ENCODE measurements at regions not wholly inside any gene's neighbourhood (a gene's known extent, or its start where the extent isn't known, plus 50 kb on each side); places are given as distances from the start of the nearest gene placed in this dataset.
"Not testable (repeated sequence)": the region's sequence is repeated elsewhere in the genome, so short reads cannot be mapped to it uniquely, and the experiment has no call there.

- no peaks in the 10 kb centered on the region for H3K4me1 Mint-ChIP-seq
- H3K36me3 Mint-ChIP-seq = no peaks in the 10 kb centered on the region
- no peak overlapping the region for H3K27ac Mint-ChIP-seq
- no peak overlapping the region for H3K4me3 Mint-ChIP-seq
- DNase-seq = no peak
- H3K9me3 Mint-ChIP-seq = peaks cover 0 to 25% (median 7%) of the 10 kb centered on the region in 6 donors
- H3K27me3 Mint-ChIP-seq (ENCODE audit: low read depth in 3 of 3) = no peaks in the 10 kb centered on the region
Measured at GRCh38 chr4:29722253-29722652, 997.9 kb upstream of the PCDH7 start.

- Mint-ChIP-seq H3K27ac (no peak overlapping the region), H3K4me3 (no peak overlapping the region), H3K36me3 (no peaks in the 10 kb centered on the region), H3K4me1 (no peaks in the 10 kb centered on the region), H3K27me3 (ENCODE audit: low read depth in 3 of 3) (no peaks in the 10 kb centered on the region), H3K9me3 (peaks cover 5 to 25% (median 12%) of the 10 kb centered on the region in 6 donors)
- DNase-seq = no peak
Measured at GRCh38 chr4:29726938-29727337, 993.2 kb upstream of the PCDH7 start.

GRCh38 chr4:29734343-29735213, 985.6 kb upstream of the PCDH7 start:
- H3K36me3 Mint-ChIP-seq = no peaks in the 10 kb centered on the region
- no peak overlapping the region for H3K27ac Mint-ChIP-seq
- peaks cover 8 to 44% (median 16%) of the 10 kb centered on the region in 6 donors for H3K9me3 Mint-ChIP-seq
- H3K4me3 Mint-ChIP-seq = no peak overlapping the region
- no peaks in the 10 kb centered on the region for H3K4me1 Mint-ChIP-seq
- no peak for DNase-seq
- no peaks in the 10 kb centered on the region for H3K27me3 Mint-ChIP-seq (ENCODE audit: low read depth in 3 of 3)

- H3K36me3 Mint-ChIP-seq = no peaks in the 10 kb centered on the region
- no peak overlapping the region for H3K4me3 Mint-ChIP-seq
- H3K9me3 Mint-ChIP-seq = peaks cover 7 to 50% (median 24%) of the 10 kb centered on the region in 6 donors
- peak overlapping the region in 1 of 6 donors; percentile 1 for H3K27ac Mint-ChIP-seq
- no peak for DNase-seq
- H3K27me3 Mint-ChIP-seq (ENCODE audit: low read depth in 3 of 3) = peaks cover 0 to 3% (median 3%) of the 10 kb centered on the region in 3 donors
- H3K4me1 Mint-ChIP-seq = no peaks in the 10 kb centered on the region
Measured at GRCh38 chr4:29756966-29757365, 963.2 kb upstream of the PCDH7 start.

- DNase-seq = no peak
- Mint-ChIP-seq H3K4me3 (no peak overlapping the region), H3K36me3 (no peaks in the 10 kb centered on the region), H3K4me1 (no peaks in the 10 kb centered on the region), H3K27ac (no peak overlapping the region), H3K9me3 (peaks cover 6 to 48% (median 16%) of the 10 kb centered on the region in 6 donors), H3K27me3 (ENCODE audit: low read depth in 3 of 3) (peaks cover 0 to 3% (median 0%) of the 10 kb centered on the region in 3 donors)
Measured at GRCh38 chr4:29762151-29762550, 958.0 kb upstream of the PCDH7 start.

GRCh38 chr4:29770627-29771026, 949.5 kb upstream of the PCDH7 start:
- no peaks in the 10 kb centered on the region for H3K4me1 Mint-ChIP-seq
- peaks cover 0 to 4% (median 0%) of the 10 kb centered on the region in 3 donors for H3K36me3 Mint-ChIP-seq
- H3K27ac Mint-ChIP-seq = no peak overlapping the region
- H3K27me3 Mint-ChIP-seq (ENCODE audit: low read depth in 3 of 3) = no peaks in the 10 kb centered on the region
- peaks cover 5 to 46% (median 29%) of the 10 kb centered on the region in 6 donors for H3K9me3 Mint-ChIP-seq
- no peak for DNase-seq
- H3K4me3 Mint-ChIP-seq = no peak overlapping the region

GRCh38 chr4:29788123-29788522, 932.0 kb upstream of the PCDH7 start:
- not testable (repeated sequence) for H3K36me3 Mint-ChIP-seq; H3K4me3 Mint-ChIP-seq; H3K27me3 Mint-ChIP-seq (ENCODE audit: low read depth in 3 of 3); H3K27ac Mint-ChIP-seq; DNase-seq; H3K4me1 Mint-ChIP-seq
- peaks cover 12 to 56% (median 27%) of the 10 kb centered on the region in 6 donors for H3K9me3 Mint-ChIP-seq

- no peak for DNase-seq
- no peaks in the 10 kb centered on the region for H3K4me1 Mint-ChIP-seq
- peaks cover 0 to under 1% (median 0%) of the 10 kb centered on the region in 3 donors for H3K36me3 Mint-ChIP-seq
- no peak overlapping the region for H3K27ac Mint-ChIP-seq
- no peaks in the 10 kb centered on the region for H3K27me3 Mint-ChIP-seq (ENCODE audit: low read depth in 3 of 3)
- H3K9me3 Mint-ChIP-seq = peaks cover 0 to 54% (median 22%) of the 10 kb centered on the region in 6 donors
- H3K4me3 Mint-ChIP-seq = no peak overlapping the region
Measured at GRCh38 chr4:29805245-29805644, 914.9 kb upstream of the PCDH7 start.

- no peak for DNase-seq
- no peak overlapping the region for H3K4me3 Mint-ChIP-seq
Measured at GRCh38 chr4:29805916-29806480, 914.2 kb upstream of the PCDH7 start.

GRCh38 chr4:29817961-29818360, 902.2 kb upstream of the PCDH7 start:
- no peak for DNase-seq
- Mint-ChIP-seq H3K4me3 (no peak overlapping the region), H3K9me3 (peaks cover 13 to 49% (median 24%) of the 10 kb centered on the region in 6 donors), H3K27ac (no peak overlapping the region), H3K27me3 (ENCODE audit: low read depth in 3 of 3) (peaks cover 0 to 2% (median 0%) of the 10 kb centered on the region in 3 donors), H3K36me3 (peaks cover 0 to 2% (median 0%) of the 10 kb centered on the region in 3 donors), H3K4me1 (no peaks in the 10 kb centered on the region)

More at GRCh38 chr4:29805916-29806480, 914.2 kb upstream of the PCDH7 start:
- Mint-ChIP-seq H3K27ac (no peak overlapping the region), H3K36me3 (no peaks in the 10 kb centered on the region), H3K27me3 (ENCODE audit: low read depth in 3 of 3) (no peaks in the 10 kb centered on the region), H3K4me1 (no peaks in the 10 kb centered on the region), H3K9me3 (peaks cover 0 to 57% (median 26%) of the 10 kb centered on the region in 6 donors)

GRCh38 chr4:29829067-29829466, 891.1 kb upstream of the PCDH7 start:
- no peaks in the 10 kb centered on the region for H3K36me3 Mint-ChIP-seq
- DNase-seq = no peak
- no peak overlapping the region for H3K27ac Mint-ChIP-seq
- H3K4me1 Mint-ChIP-seq = no peaks in the 10 kb centered on the region
- peaks cover 6 to 53% (median 19%) of the 10 kb centered on the region in 6 donors for H3K9me3 Mint-ChIP-seq
- H3K4me3 Mint-ChIP-seq = no peak overlapping the region
- H3K27me3 Mint-ChIP-seq (ENCODE audit: low read depth in 3 of 3) = no peaks in the 10 kb centered on the region

GRCh38 chr4:29852537-29852936, 867.6 kb upstream of the PCDH7 start:
- no peaks in the 10 kb centered on the region for H3K4me1 Mint-ChIP-seq
- DNase-seq = no peak
- H3K4me3 Mint-ChIP-seq = no peak overlapping the region
- no peaks in the 10 kb centered on the region for H3K36me3 Mint-ChIP-seq
- H3K9me3 Mint-ChIP-seq = peaks cover 10 to 59% (median 35%) of the 10 kb centered on the region in 6 donors
- no peak overlapping the region for H3K27ac Mint-ChIP-seq
- peaks cover 0 to 1% (median 0%) of the 10 kb centered on the region in 3 donors for H3K27me3 Mint-ChIP-seq (ENCODE audit: low read depth in 3 of 3)

GRCh38 chr4:29853833-29854232, 866.3 kb upstream of the PCDH7 start:
- Mint-ChIP-seq H3K27me3 (ENCODE audit: low read depth in 3 of 3) (peaks cover 0 to 1% (median 0%) of the 10 kb centered on the region in 3 donors), H3K36me3 (peaks cover 0 to 4% (median 0%) of the 10 kb centered on the region in 3 donors), H3K27ac (no peak overlapping the region), H3K4me3 (no peak overlapping the region), H3K4me1 (no peaks in the 10 kb centered on the region), H3K9me3 (peaks cover 10 to 62% (median 44%) of the 10 kb centered on the region in 6 donors)
- DNase-seq = no peak

GRCh38 chr4:29861307-29861706, 858.9 kb upstream of the PCDH7 start:
- no peak overlapping the region for H3K4me3 Mint-ChIP-seq
- peaks cover 0 to 4% (median 0%) of the 10 kb centered on the region in 3 donors for H3K36me3 Mint-ChIP-seq
- no peak overlapping the region for H3K27ac Mint-ChIP-seq
- H3K9me3 Mint-ChIP-seq = peaks cover 3 to 76% (median 46%) of the 10 kb centered on the region in 6 donors
- H3K27me3 Mint-ChIP-seq (ENCODE audit: low read depth in 3 of 3) = peaks cover 0 to 2% (median 1%) of the 10 kb centered on the region in 3 donors
- no peak for DNase-seq
- H3K4me1 Mint-ChIP-seq = no peaks in the 10 kb centered on the region

Measured in immature natural killer cell (primary cell).